ENCODE measurements at regions not wholly inside any gene's neighbourhood (a gene's known extent, or its start where the extent isn't known, plus 50 kb on each side); places are given as distances from the start of the nearest gene placed in this dataset.

DNA sequence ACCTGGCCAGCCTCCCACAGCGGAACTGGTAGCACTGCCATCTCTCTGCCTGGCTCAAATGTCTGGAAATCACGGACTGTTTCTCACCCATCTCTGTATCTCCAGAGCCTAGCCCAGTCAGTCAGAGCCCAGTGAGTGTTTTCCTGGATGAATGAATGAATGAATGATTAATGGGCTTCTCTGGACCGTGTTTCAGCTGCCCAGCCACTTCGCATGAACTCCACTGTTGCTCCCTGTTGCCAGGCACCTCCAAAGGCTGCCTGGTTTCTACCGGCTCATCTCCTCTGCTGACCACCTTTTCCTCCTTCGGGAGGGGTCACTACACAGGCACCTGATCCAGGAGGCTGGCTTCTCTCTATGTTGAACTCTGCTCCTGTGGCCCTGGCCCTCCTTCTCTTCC lies 91.0 kb upstream of the SDK2 start:
- DNase-seq: no peak
- H3K9me2 ChIP-seq (replicated peaks; ENCODE audit: insufficient read depth, low read length): no peaks in the 10 kb centered on the region
- no peak overlapping the region for H3K4me2 ChIP-seq (ENCODE audit: low read depth, low read length)
- no peak overlapping the region for H3K27ac ChIP-seq (ENCODE audit: low read length)
- TF ChIP-seq EZH2phosphoT487 (IDR thresholded peaks at IDR 0.05; ENCODE audit: low read length) (no peak), EZH2 (optimal IDR thresholded peaks at IDR 0.05; ENCODE audit: low read depth, low read length) (no peak)
- TF ChIP-seq, protein P1, sequence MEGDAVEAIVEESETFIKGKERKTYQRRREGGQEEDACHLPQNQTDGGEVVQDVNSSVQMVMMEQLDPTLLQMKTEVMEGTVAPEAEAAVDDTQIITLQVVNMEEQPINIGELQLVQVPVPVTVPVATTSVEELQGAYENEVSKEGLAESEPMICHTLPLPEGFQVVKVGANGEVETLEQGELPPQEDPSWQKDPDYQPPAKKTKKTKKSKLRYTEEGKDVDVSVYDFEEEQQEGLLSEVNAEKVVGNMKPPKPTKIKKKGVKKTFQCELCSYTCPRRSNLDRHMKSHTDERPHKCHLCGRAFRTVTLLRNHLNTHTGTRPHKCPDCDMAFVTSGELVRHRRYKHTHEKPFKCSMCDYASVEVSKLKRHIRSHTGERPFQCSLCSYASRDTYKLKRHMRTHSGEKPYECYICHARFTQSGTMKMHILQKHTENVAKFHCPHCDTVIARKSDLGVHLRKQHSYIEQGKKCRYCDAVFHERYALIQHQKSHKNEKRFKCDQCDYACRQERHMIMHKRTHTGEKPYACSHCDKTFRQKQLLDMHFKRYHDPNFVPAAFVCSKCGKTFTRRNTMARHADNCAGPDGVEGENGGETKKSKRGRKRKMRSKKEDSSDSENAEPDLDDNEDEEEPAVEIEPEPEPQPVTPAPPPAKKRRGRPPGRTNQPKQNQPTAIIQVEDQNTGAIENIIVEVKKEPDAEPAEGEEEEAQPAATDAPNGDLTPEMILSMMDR (IDR thresholded peaks at IDR 0.05; ENCODE audit: low read length): no peak
- H3K9ac ChIP-seq (ENCODE audit: low read length): no peak overlapping the region
- H3K4me1 ChIP-seq (ENCODE audit: low read length): no peaks in the 10 kb centered on the region
- no peak overlapping the region for H3K4me3 ChIP-seq (ENCODE audit: low read length)
- no peak overlapping the region for H2AFZ ChIP-seq (ENCODE audit: low read length)
- no peaks in the 10 kb centered on the region for H3K36me3 ChIP-seq (replicated peaks; ENCODE audit: insufficient read depth, low read length)
- H4K20me1 ChIP-seq (ENCODE audit: insufficient read depth, low read length): no peaks in the 10 kb centered on the region
- peaks cover 81% of the 10 kb centered on the region for H3K27me3 ChIP-seq (replicated peaks; ENCODE audit: insufficient read depth, low read length)
- H3K9me3 ChIP-seq (replicated peaks; ENCODE audit: insufficient read depth, low read length): no peaks in the 10 kb centered on the region
- no peaks in the 10 kb centered on the region for H3K79me2 ChIP-seq (ENCODE audit: low read length)
- no peaks in the 10 kb centered on the region for H3F3A ChIP-seq (ENCODE audit: insufficient read depth, low read length)

DNA sequence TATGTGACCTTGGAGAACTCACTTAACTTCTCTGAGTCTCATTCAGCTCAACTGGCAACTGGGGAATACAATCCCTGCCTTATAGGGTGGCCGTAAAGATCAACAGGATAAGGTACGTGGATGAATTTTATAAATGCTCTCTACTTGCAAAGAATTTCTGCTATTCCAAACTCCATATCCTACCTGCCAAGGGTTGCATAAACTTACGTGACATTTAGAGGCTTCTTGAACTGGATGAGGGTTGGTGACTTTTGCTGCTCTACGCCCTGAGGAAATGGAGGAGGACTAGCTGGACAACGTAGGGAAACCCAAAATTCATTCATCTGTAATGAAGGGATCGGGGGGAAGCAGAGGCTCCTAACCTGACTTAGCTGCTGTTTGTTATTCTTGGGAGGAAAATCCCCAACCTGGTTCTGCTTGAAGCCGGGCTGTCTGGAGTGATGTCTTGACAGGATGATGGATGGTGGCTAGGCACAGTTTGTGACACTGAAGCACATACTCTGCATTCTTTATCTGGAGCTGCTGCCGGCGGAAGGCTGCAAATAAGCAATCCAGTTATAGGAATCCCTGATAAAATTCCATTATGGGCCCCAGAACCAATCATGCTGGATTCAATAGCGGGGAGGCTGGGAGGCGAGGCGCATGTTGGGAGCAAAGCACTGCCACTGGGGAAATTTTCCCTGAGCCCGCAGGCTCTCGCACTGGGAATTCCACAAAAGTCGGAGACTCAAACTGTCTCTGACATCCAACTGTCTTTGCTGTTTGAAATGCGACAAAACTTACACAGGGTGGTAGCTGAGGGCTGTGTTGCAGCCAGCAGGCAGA lies 94.7 kb upstream of the SDK2 start:
- no peaks in the 10 kb centered on the region for H3K9me3 ChIP-seq (replicated peaks; ENCODE audit: insufficient read depth, low read length)
- DNase-seq: no peak
- no peak overlapping the region for H3K4me2 ChIP-seq (ENCODE audit: low read depth, low read length)
- H3K4me1 ChIP-seq (ENCODE audit: low read length): no peaks in the 10 kb centered on the region
- TF ChIP-seq EZH2phosphoT487 (IDR thresholded peaks at IDR 0.05; ENCODE audit: low read length): no peak
- no peak for TF ChIP-seq EZH2 (optimal IDR thresholded peaks at IDR 0.05; ENCODE audit: low read depth, low read length)
- TF ChIP-seq, protein P1 (IDR thresholded peaks at IDR 0.05; ENCODE audit: low read length): no peak
- H3K27me3 ChIP-seq (replicated peaks; ENCODE audit: insufficient read depth, low read length): peaks cover 90% of the 10 kb centered on the region
- H3K9me2 ChIP-seq (replicated peaks; ENCODE audit: insufficient read depth, low read length): no peaks in the 10 kb centered on the region
- H3K4me3 ChIP-seq (ENCODE audit: low read length): no peak overlapping the region
- no peak overlapping the region for H3K9ac ChIP-seq (ENCODE audit: low read length)
- H3K36me3 ChIP-seq (replicated peaks; ENCODE audit: insufficient read depth, low read length): no peaks in the 10 kb centered on the region
- no peak overlapping the region for H2AFZ ChIP-seq (ENCODE audit: low read length)
- H3F3A ChIP-seq (ENCODE audit: insufficient read depth, low read length): no peaks in the 10 kb centered on the region
- H3K79me2 ChIP-seq (ENCODE audit: low read length): no peaks in the 10 kb centered on the region
- no peak overlapping the region for H3K27ac ChIP-seq (ENCODE audit: low read length)
- no peaks in the 10 kb centered on the region for H4K20me1 ChIP-seq (ENCODE audit: insufficient read depth, low read length)

DNA sequence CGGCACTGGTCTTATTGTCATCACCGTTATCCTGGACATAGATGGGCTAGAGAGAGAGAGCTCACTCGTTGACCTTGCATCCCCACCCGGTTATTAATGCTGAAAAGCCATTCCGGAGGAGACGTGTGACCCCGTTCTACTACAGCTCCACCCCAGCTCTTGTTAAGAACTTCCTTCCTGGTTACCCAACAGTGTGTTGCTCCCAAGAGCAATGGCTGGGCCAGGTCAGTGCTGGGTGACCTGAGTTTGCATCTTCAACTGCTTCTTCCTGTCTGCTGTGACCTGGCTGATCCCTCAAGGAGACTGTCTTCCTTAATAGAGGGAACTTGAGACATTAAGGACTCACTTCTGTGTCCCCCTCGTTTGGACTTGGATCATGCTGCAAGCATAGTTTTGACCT lies 96.1 kb upstream of the SDK2 start:
- H3K9me3 ChIP-seq (replicated peaks; ENCODE audit: insufficient read depth, low read length): no peaks in the 10 kb centered on the region
- no peak overlapping the region for H3K9ac ChIP-seq (ENCODE audit: low read length)
- no peak for DNase-seq
- peaks cover 91% of the 10 kb centered on the region for H3K27me3 ChIP-seq (replicated peaks; ENCODE audit: insufficient read depth, low read length)
- no peak overlapping the region for H3K4me3 ChIP-seq (ENCODE audit: low read length)
- H3K4me1 ChIP-seq (ENCODE audit: low read length): no peaks in the 10 kb centered on the region
- TF ChIP-seq EZH2 (optimal IDR thresholded peaks at IDR 0.05; ENCODE audit: low read depth, low read length): no peak
- TF ChIP-seq, protein P1 (IDR thresholded peaks at IDR 0.05; ENCODE audit: low read length): no peak
- H2AFZ ChIP-seq (ENCODE audit: low read length): no peak overlapping the region
- H4K20me1 ChIP-seq (ENCODE audit: insufficient read depth, low read length): no peaks in the 10 kb centered on the region
- no peak overlapping the region for H3K27ac ChIP-seq (ENCODE audit: low read length)
- H3K4me2 ChIP-seq (ENCODE audit: low read depth, low read length): no peak overlapping the region
- H3K9me2 ChIP-seq (replicated peaks; ENCODE audit: insufficient read depth, low read length): no peaks in the 10 kb centered on the region
- H3K79me2 ChIP-seq (ENCODE audit: low read length): no peaks in the 10 kb centered on the region
- no peaks in the 10 kb centered on the region for H3K36me3 ChIP-seq (replicated peaks; ENCODE audit: insufficient read depth, low read length)
- no peaks in the 10 kb centered on the region for H3F3A ChIP-seq (ENCODE audit: insufficient read depth, low read length)

Data from MM.1S (cell line).